DOHH2 (cell line): ENCODE measurements at regions not wholly inside any gene's neighbourhood (a gene's known extent, or its start where the extent isn't known, plus 50 kb on each side); places are given as distances from the start of the nearest gene placed in this dataset.

Experiments used
- H3F3A ChIP-seq: fragments of 200-600 bp; sonication (generic), shearing (Covaris generic); 2 replicates; pipeline ENCODE4 v1.6.0; 2016; ENCODE audit warnings: antibody characterized with exemption, mild to moderate bottlenecking; ENCODE audit not compliant: control insufficient read depth, insufficient read depth
- H3K27ac ChIP-seq: fragments of 200-600 bp; sonication (generic); 2 replicates; pipeline ENCODE4 v1.5.1; 2014; ENCODE audit warnings: low read depth, mild to moderate bottlenecking, low read length, moderate library complexity
- H3K27me3 ChIP-seq: fragments of 200-600 bp; sonication (generic); 2 replicates; pipeline ENCODE4 v1.6.1; 2014; ENCODE audit warnings: mild to moderate bottlenecking, low read length, mixed read lengths; ENCODE audit not compliant: control insufficient read depth
- H3K36me3 ChIP-seq: fragments of 200-600 bp; sonication (generic); 2 replicates; pipeline ENCODE4 v1.6.1; 2014; ENCODE audit warnings: mild to moderate bottlenecking, low read length, moderate library complexity, mixed read lengths; ENCODE audit not compliant: control insufficient read depth
- H3K4me1 ChIP-seq: fragments of 200-600 bp; sonication (generic); 2 replicates; pipeline ENCODE4 v1.6.1; 2014; ENCODE audit warnings: mild to moderate bottlenecking, low read length, mixed read lengths; ENCODE audit not compliant: control insufficient read depth
- H3K4me2 ChIP-seq: fragments of 200-600 bp; sonication (generic); 2 replicates; pipeline ENCODE4 v1.6.0; 2014; ENCODE audit warnings: mild to moderate bottlenecking, low read length, moderate library complexity
- H3K4me3 ChIP-seq: fragments of 200-600 bp; sonication (generic); 2 replicates; pipeline ENCODE4 v1.5.1; 2014; ENCODE audit warnings: mild to moderate bottlenecking, low read length, mixed read lengths
- H3K79me2 ChIP-seq: fragments of 200-600 bp; sonication (generic); 2 replicates; pipeline ENCODE4 v1.6.1; 2014; ENCODE audit warnings: mild to moderate bottlenecking, low read length, mixed read lengths; ENCODE audit not compliant: control insufficient read depth
- H3K9me2 ChIP-seq: fragments of 200-600 bp; sonication (generic); replicated peaks from 2 replicates; pipeline ENCODE4 v1.6.1; 2014; ENCODE audit warnings: mild to moderate bottlenecking, low read length, mixed read lengths; ENCODE audit not compliant: control insufficient read depth
- H3K9me3 ChIP-seq: fragments of 200-600 bp; sonication (generic); 2 replicates; pipeline ENCODE4 v1.6.1; 2014; ENCODE audit warnings: antibody characterized with exemption, low read length, mixed read lengths; ENCODE audit not compliant: control insufficient read depth, insufficient read depth
- H4K20me1 ChIP-seq: fragments of 200-600 bp; sonication (generic); 2 replicates; pipeline ENCODE4 v1.6.0; 2014; ENCODE audit warnings: low read depth, mild to moderate bottlenecking, antibody characterized with exemption, low read length, moderate library complexity; ENCODE audit not compliant: control insufficient read depth, insufficient read depth
- EZH2phosphoT487 ChIP-seq: fragments of 200-600 bp; sonication (generic); IDR thresholded peaks from 2 replicates; pipeline ENCODE4 v1.6.1; 2017; ENCODE audit warnings: borderline replicate concordance, mild to moderate bottlenecking, antibody characterized with exemption, low read length, moderate library complexity, mixed read lengths
- TF ChIP-seq, protein P1 (sequence below): fragments of 200-600 bp; sonication (generic); IDR thresholded peaks from one replicate; pipeline ENCODE4 v1.5.1; 2014; ENCODE audit warnings: antibody characterized with exemption, mild to moderate bottlenecking, low read depth, low read length; ENCODE audit not compliant: poor library complexity, severe bottlenecking

DNA sequence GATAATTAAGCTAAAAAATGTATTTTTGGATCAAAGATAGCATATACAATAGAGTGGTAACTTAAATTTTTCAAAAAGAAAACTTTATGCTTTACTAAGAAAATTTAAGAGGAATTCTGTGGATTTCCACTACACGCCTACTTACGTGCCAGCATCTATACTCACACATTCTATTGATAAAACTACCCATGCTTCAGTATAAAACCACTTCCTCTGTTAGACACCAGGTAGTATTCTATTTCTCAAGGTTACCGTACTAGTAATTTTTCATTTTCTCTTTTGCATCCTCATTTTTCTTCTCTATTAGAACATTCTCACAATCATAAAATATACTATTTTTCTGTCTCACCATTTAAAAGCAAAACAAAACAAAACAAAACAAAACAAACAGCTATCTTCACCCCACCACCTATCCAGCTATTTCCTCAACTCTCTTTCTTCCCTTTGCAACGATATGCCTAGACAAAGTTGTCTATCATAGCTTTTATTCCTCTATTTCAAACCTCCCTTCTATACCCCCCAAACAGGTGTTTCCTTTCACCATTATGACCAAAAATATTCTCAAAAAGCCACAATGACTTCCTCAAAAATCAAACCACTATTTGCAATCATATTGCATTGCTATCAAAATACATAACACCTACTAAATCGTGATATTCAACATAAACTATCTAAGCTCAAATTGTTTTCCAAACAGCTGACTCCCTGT is 1652.0 kb downstream of the MRPL39 start:
- no peaks in the 10 kb centered on the region for H3K9me2 ChIP-seq
- no peaks in the 10 kb centered on the region for H3K9me3 ChIP-seq
- no peaks in the 10 kb centered on the region for H3K4me1 ChIP-seq
- H3K36me3 ChIP-seq = no peaks in the 10 kb centered on the region
- H3K79me2 ChIP-seq = no peaks in the 10 kb centered on the region
- H3K27ac ChIP-seq = no peak overlapping the region
- no peak overlapping the region for H3K4me3 ChIP-seq
- TF ChIP-seq EZH2phosphoT487 = no peak
- TF ChIP-seq, protein P1, sequence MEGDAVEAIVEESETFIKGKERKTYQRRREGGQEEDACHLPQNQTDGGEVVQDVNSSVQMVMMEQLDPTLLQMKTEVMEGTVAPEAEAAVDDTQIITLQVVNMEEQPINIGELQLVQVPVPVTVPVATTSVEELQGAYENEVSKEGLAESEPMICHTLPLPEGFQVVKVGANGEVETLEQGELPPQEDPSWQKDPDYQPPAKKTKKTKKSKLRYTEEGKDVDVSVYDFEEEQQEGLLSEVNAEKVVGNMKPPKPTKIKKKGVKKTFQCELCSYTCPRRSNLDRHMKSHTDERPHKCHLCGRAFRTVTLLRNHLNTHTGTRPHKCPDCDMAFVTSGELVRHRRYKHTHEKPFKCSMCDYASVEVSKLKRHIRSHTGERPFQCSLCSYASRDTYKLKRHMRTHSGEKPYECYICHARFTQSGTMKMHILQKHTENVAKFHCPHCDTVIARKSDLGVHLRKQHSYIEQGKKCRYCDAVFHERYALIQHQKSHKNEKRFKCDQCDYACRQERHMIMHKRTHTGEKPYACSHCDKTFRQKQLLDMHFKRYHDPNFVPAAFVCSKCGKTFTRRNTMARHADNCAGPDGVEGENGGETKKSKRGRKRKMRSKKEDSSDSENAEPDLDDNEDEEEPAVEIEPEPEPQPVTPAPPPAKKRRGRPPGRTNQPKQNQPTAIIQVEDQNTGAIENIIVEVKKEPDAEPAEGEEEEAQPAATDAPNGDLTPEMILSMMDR = no peak
- no peak overlapping the region for H3K4me2 ChIP-seq
- H3F3A ChIP-seq = no peaks in the 10 kb centered on the region
- H4K20me1 ChIP-seq = no peaks in the 10 kb centered on the region
- no peaks in the 10 kb centered on the region for H3K27me3 ChIP-seq

DNA sequence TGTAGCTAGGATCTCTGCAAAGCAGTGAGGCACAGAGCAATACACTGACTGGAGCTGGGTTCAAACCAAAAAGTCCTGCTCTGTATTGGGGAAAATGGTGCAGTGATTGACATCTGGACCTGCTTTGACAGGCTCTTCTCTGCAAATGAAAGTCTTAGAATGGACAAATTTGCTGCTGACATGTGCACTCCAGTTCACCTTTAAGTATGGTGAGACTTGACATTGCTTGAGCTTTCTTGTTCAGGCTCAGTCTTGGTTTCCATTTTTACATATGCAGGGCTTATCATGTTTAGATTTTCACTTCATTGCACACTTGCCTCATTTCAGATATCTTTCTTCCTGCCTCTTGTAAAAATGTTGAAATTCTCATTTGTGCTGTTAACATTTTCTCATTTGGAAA is 1655.0 kb downstream of the MRPL39 start:
- Histone ChIP-seq H3K4me3 (no peak overlapping the region), H3K36me3 (no peaks in the 10 kb centered on the region), H3K27me3 (no peaks in the 10 kb centered on the region), H4K20me1 (no peaks in the 10 kb centered on the region), H3K9me2 (no peaks in the 10 kb centered on the region), H3K4me2 (no peak overlapping the region), H3F3A (no peaks in the 10 kb centered on the region), H3K4me1 (no peaks in the 10 kb centered on the region), H3K27ac (no peak overlapping the region), H3K79me2 (no peaks in the 10 kb centered on the region), H3K9me3 (no peaks in the 10 kb centered on the region)
- TF ChIP-seq, protein P1 = no peak
- TF ChIP-seq EZH2phosphoT487 = no peak

DNA sequence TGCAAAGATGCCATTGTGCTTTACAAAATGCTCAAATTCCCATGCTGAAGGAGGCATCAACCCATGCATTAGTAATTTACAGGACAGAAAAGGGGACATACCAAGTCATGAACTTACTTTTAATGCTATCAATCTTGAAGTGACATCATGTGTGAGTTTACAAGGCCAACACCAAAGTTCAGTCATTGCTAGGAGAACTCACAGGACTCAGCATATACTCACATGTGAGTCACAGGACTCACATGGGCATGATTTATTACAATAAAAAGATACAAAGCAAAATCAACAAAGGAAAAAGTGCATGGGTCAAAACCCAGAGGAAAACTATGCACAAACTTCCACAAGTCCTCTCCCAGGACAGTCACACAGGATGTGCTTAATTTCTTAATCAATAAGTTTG is 1656.0 kb downstream of the MRPL39 start:
- H3K27ac ChIP-seq = no peak overlapping the region
- no peaks in the 10 kb centered on the region for H3K36me3 ChIP-seq
- no peaks in the 10 kb centered on the region for H3K27me3 ChIP-seq
- no peaks in the 10 kb centered on the region for H3K9me3 ChIP-seq
- no peak overlapping the region for H3K4me3 ChIP-seq
- no peaks in the 10 kb centered on the region for H3K4me1 ChIP-seq
- H3K9me2 ChIP-seq = no peaks in the 10 kb centered on the region
- H3K4me2 ChIP-seq = no peak overlapping the region
- no peaks in the 10 kb centered on the region for H4K20me1 ChIP-seq
- H3F3A ChIP-seq = no peaks in the 10 kb centered on the region
- TF ChIP-seq EZH2phosphoT487 = no peak
- TF ChIP-seq, protein P1 = no peak
- no peaks in the 10 kb centered on the region for H3K79me2 ChIP-seq
